WTC11 (cell line): ENCODE measurements at regions not wholly inside any gene's neighbourhood (a gene's known extent, or its start where the extent isn't known, plus 50 kb on each side); places are given as distances from the start of the nearest gene placed in this dataset.

Experiments
- ATF3 ChIP-seq: sonication (generic); formaldehyde crosslinking; conservative IDR thresholded peaks from 2 replicates; pipeline ENCODE4 v1.8.1; 2022; ENCODE audit warnings: mild to moderate bottlenecking, missing genetic modification reagents
- GRHL2 ChIP-seq: fragments of 250-450 bp; sonication (Bioruptor Pico); IDR thresholded peaks from 2 replicates; pipeline ENCODE4 v1.8.0; 2022; ENCODE audit warnings: mild to moderate bottlenecking, moderate library complexity; ENCODE audit not compliant: insufficient replicate concordance, severe bottlenecking
- NFE2L1 ChIP-seq: sonication (generic); formaldehyde crosslinking; IDR thresholded peaks from 2 replicates; pipeline ENCODE4 v1.8.1; 2023; ENCODE audit warnings: missing genetic modification reagents
- TP53 ChIP-seq: sonication (generic); formaldehyde crosslinking; IDR thresholded peaks from 2 replicates; pipeline ENCODE4 v1.8.1; 2023; ENCODE audit warnings: mild to moderate bottlenecking, missing genetic modification reagents
- ZNF396 ChIP-seq: fragments of 250-450 bp; sonication (Bioruptor Pico); IDR thresholded peaks from 2 replicates; pipeline ENCODE4 v1.8.0; 2021; ENCODE audit warnings: mild to moderate bottlenecking, moderate library complexity, borderline replicate concordance
- TF ChIP-seq, protein P1 (sequence below): sonication (generic); formaldehyde crosslinking; IDR thresholded peaks from 2 replicates; pipeline ENCODE4 v1.8.1; 2023; ENCODE audit warnings: mild to moderate bottlenecking, missing genetic modification reagents

GRCh38 chr7:36100634-36101033 is 52.4 kb upstream of the EEPD1 start (continued):
- TF ChIP-seq ATF3 (CRISPR knock-in tag), result no peak
- no peak for TF ChIP-seq NFE2L1 (CRISPR knock-in tag)
- no peak for TF ChIP-seq ZNF396 (CRISPR knock-in tag)
- TF ChIP-seq GRHL2, result no peak
- TF ChIP-seq, protein P1, sequence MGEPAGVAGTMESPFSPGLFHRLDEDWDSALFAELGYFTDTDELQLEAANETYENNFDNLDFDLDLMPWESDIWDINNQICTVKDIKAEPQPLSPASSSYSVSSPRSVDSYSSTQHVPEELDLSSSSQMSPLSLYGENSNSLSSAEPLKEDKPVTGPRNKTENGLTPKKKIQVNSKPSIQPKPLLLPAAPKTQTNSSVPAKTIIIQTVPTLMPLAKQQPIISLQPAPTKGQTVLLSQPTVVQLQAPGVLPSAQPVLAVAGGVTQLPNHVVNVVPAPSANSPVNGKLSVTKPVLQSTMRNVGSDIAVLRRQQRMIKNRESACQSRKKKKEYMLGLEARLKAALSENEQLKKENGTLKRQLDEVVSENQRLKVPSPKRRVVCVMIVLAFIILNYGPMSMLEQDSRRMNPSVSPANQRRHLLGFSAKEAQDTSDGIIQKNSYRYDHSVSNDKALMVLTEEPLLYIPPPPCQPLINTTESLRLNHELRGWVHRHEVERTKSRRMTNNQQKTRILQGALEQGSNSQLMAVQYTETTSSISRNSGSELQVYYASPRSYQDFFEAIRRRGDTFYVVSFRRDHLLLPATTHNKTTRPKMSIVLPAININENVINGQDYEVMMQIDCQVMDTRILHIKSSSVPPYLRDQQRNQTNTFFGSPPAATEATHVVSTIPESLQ, result no peak
- TF ChIP-seq TP53 (CRISPR knock-in tag), result no peak
